22Rv1 (cell line): ENCODE measurements at regions not wholly inside any gene's neighbourhood (a gene's known extent, or its start where the extent isn't known, plus 50 kb on each side); places are given as distances from the start of the nearest gene placed in this dataset.

Experiments used
- H3K27ac ChIP-seq: fragments of 450-650 bp; 2 replicates; pipeline ENCODE4 v1.5.1; 2017
- ZFX ChIP-seq: fragments of 450-650 bp; IDR thresholded peaks from 2 replicates; pipeline ENCODE4 v1.6.1; 2017; ENCODE audit warnings: antibody characterized with exemption, borderline replicate concordance
- TF ChIP-seq, protein P1 (sequence below): fragments of 450-650 bp; IDR thresholded peaks from 2 replicates; pipeline ENCODE4 v1.5.1; 2017; ENCODE audit warnings: mild to moderate bottlenecking

DNA sequence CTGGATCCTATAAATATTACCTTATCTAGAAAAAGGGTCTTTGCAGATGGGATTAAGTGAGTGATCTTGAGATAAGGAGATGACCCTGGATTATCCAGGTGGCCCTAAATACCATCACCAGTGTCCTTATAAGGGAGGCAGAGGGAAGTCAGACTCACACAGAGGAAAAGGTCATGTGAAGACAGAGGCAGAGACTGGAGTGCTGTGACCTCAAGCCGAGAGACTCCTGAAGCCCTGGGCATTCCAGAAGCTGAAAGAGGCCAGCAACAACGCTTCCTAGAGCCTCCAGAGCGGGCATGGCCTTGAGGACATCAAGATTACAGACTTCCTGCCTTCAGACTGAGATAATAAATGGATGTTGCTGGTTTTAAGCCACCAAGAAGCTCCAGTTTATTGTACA, 118.8 kb downstream of the ATPSCKMT start:
- TF ChIP-seq, protein P1, sequence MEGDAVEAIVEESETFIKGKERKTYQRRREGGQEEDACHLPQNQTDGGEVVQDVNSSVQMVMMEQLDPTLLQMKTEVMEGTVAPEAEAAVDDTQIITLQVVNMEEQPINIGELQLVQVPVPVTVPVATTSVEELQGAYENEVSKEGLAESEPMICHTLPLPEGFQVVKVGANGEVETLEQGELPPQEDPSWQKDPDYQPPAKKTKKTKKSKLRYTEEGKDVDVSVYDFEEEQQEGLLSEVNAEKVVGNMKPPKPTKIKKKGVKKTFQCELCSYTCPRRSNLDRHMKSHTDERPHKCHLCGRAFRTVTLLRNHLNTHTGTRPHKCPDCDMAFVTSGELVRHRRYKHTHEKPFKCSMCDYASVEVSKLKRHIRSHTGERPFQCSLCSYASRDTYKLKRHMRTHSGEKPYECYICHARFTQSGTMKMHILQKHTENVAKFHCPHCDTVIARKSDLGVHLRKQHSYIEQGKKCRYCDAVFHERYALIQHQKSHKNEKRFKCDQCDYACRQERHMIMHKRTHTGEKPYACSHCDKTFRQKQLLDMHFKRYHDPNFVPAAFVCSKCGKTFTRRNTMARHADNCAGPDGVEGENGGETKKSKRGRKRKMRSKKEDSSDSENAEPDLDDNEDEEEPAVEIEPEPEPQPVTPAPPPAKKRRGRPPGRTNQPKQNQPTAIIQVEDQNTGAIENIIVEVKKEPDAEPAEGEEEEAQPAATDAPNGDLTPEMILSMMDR: no peak
- no peak for TF ChIP-seq ZFX
- no peak overlapping the region for H3K27ac ChIP-seq

DNA sequence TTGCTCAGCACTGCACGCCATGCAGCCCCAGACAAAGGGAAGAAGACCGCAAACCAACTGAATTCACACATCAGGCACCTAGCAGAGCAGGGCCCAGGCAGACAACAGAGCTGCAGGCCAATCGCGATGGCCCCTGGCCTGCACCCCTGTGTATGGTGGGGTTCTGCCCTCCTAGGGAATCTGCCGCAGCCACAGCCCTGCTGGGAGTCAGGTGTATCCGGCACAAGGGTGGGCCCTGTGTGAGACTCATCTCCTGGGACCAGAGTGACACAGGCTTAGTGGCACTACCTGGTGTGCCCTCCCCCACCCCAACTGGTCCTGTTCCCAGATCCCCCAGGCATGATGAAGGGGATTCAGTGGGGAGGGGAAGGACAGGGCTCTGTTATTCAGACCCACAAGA, 122.8 kb downstream of the ATPSCKMT start:
- no peak for TF ChIP-seq ZFX
- TF ChIP-seq, protein P1: no peak
- H3K27ac ChIP-seq: no peak overlapping the region

DNA sequence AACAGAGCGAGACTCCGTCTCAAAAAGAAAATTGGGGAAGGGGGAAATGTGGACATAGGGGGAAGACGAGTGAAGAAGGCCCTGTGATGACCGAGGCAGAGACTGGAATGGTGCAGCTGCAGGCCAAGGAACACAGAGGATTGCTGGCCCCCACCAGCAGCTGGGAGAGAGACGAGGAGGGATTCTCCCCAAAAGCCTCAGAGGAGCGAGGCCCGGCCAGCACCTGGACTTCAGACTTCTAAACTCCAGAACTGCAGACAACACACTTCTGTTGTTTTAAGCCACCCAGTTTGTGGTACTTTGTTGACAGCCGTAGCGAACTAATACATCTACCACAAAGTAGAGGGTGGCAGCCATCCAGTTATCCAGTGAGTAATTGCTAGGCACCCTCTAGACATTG, 124.6 kb downstream of the ATPSCKMT start:
- TF ChIP-seq, protein P1: no peak
- TF ChIP-seq ZFX: no peak
- no peak overlapping the region for H3K27ac ChIP-seq

DNA sequence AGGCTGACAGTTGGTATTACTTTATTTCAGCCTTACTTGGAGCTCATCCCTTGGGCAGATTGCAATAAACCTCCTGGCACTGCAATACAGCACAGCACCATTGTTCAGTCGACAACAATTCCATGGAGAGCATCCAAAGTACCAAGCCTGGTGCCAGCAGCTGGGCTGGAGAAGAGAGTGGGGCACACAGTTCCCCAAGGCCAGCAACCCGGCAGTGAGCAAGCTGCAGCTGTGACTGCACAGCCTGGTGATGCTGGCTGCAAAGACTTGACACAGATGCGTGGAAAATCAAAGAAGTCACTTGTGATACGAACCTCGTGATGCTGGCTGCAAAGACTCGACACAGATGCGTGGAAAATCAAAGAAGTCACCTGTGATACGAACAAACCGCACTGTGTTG, 125.4 kb downstream of the ATPSCKMT start:
- TF ChIP-seq ZFX: no peak
- TF ChIP-seq, protein P1: no peak
- H3K27ac ChIP-seq: no peak overlapping the region

DNA sequence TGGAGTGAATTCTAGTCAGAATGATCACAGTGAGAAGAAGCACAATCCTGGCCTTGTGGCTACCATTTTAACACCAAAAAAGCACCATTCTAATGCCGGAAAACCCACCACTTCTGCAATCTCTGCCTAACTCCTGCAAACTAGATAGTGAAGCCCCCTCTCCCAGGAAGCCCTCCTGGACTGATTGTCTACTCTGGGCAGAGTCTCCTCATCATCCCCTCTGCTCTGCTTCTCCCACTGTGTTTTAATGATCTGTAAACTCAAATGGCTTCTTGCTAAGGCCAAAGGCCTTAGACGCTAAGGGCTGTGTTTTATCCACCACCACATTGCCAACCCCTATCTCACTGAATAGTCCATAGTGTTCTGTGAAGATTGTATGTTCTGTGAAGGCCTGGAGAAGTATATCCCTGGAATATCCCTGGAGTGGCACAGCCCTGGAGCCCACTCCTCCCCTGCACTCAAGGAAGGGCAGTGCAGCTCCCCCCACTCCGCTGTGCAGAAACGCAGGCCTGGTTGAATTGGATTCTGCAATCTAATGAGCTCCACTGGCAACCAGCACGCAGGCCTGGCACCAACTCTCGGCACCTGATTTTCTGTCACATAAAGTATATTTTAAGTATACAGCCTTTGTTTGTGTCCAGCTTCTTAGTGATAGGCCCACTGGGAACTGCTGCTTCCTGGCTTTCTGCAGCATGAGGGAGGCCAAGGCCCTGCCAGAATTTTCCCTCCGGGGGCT, 126.3 kb downstream of the ATPSCKMT start:
- TF ChIP-seq, protein P1: no peak
- H3K27ac ChIP-seq: no peak overlapping the region

DNA sequence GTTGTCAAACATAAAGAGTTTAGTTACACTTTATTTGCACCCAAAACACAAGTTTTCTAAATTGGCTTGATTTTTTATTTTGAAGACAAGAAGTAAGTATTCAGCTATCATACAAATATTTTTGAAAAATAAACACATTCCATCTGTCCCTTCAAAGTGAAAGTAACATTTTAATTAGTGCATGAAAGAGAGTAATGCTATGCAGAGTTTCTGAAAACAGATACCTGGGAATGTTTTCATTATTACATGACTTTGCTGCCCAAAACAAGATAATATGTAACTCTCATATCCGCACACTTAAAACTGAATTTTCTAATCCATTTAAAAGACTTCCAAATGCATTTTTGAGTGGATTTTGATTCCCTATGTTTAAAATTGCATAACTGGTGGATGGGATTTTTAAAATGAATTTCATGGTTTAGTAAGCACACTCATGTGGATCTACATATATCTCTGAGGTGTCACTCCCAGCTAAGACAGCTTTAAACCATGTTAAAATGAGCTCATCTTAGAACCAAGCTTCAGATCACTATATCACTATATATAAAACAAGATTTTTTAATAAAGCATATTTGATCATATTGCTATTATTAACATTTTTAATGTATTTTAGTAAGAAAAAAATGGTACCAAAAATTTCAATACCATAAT, 127.5 kb downstream of the ATPSCKMT start:
- TF ChIP-seq, protein P1: no peak
- no peak for TF ChIP-seq ZFX
- H3K27ac ChIP-seq: no peak overlapping the region

DNA sequence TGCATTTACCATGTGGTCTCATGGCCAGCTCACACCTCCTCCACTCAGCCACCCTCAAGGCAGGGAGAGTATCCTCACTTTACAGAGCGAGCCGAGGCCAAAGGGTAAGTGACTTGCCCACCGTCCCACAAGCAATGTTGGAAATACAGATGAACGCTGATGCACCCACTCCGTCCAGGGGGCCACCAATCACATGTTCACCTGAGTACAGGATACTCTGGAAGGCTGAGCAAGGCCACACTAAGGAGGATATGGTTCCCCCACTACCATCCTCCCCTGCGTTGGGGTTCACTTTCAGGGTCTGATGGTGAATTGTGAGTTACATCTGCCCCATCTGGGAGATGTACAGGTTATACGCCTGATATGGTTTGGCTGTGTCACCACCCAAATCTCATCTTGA, 128.8 kb downstream of the ATPSCKMT start:
- TF ChIP-seq ZFX: no peak
- TF ChIP-seq, protein P1: no peak

More for the DNA sequence above, 128.8 kb downstream of the ATPSCKMT start:
- H3K27ac ChIP-seq: no peak overlapping the region
